Stimulated activated CD4-positive, alpha-beta T cell treated with anti-CD3 and anti-CD28 coated beads, TNF-alpha, amount 100 ng/mL, for 48 hours (primary cell): ENCODE measurements at regions not wholly inside any gene's neighbourhood (a gene's known extent, or its start where the extent isn't known, plus 50 kb on each side); places are given as distances from the start of the nearest gene placed in this dataset.
"Not testable (repeated sequence)": the region's sequence is repeated elsewhere in the genome, so short reads cannot be mapped to it uniquely, and the experiment has no call there.

Experiments
- DNase-seq, 3 donors: peaks; one replicate each; pipeline ENCODE4 v3.0.0-alpha.2; 2020; ENCODE audit warnings: low read depth in 3 of 3

DNA sequence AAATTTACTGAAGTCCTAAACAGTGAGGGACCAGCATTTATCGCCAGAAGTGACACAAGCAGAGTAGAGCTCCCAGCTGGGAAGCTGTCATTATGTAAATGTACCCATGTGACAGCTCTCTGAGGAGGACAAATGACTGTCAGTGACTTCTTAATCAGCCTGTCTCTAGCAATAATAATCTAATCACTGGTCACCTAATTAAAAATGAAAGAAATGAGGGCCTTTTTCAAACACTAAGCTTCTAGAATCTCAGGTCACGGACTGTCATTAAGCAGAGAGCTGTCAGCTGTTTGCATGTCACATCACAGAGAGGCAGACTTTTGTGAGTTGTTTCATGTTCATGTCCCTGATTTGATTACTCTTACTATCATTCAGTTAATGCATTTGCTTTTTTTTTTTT, 77.9 kb upstream of the FBXL17 start:
- DNase-seq = no peak

GRCh38 chr5:108451269-108451668, 69.4 kb upstream of the FBXL17 start:
- no peak for DNase-seq

DNA sequence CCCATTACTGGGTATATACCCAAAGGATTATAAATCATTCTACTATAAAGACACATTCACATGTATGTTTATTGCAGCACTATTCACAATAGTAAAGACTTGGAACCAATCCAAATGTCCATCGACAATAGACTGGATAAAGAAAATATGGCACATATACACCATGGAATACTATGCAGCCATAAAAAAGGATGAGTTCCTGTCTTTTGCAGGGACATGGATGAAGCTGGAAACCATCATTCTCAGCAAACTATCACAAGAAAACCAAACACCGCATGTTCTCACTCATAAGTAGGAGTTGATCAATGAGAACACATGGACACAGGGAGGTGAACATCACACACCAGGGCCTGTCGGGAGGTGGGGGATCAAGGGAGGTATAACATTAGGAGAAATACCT, 62.2 kb upstream of the FBXL17 start:
- DNase-seq = not testable (repeated sequence)

- not testable (repeated sequence) for DNase-seq
Measured at GRCh38 chr5:108442063-108442651, 60.3 kb upstream of the FBXL17 start.

- DNase-seq = no peak
Measured at GRCh38 chr5:108437425-108437824, 55.5 kb upstream of the FBXL17 start.

DNA sequence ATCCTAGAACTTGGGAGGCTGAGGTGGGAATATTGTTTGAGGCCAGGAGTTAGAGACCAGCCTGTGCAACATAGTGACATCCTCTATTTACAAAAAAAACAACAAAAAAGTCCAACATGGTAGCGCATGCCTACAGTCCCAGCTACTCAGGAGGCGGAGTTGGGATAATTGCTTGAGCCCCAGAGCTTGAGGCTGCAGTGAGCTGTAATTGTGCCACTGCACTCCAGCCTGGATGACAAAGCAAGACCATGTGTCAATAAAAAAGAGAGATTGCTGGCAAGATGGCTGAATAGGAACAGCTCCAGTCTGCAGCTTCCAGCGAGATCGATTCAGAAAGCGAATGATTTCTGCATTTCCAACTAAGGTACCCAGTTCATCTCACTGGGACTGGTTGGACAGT, 54.8 kb upstream of the FBXL17 start:
- DNase-seq = no peak

GRCh38 chr5:108433600-108433999, 51.7 kb upstream of the FBXL17 start:
- DNase-seq = no peak

DNA sequence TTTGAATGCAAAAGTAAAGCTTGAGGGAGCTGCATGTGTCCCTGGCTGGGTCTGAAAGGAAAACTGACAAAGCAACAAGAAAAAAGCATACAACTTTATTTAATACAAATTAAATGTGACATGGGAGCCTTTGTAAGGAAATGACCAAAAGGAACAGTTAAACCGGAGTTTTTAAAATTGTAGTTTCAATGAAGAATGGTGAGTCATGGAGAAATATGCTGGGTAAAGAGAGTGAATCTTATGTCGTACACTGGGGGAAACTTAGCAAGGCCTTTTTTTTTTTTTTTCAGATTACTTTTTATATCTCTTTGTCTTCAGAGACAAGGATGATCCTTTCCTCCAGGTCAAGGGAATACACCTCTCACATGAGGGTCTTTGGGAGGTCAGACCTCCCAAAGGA, 50.1 kb upstream of the FBXL17 start:
- no peak for DNase-seq
